H9 (cell line): ENCODE measurements at regions not wholly inside any gene's neighbourhood (a gene's known extent, or its start where the extent isn't known, plus 50 kb on each side); places are given as distances from the start of the nearest gene placed in this dataset.

Experiments used
- DNase-seq: peaks from one replicate; pipeline ENCODE4 v3.0.0-alpha.2; 2017
- H2AFZ ChIP-seq: one replicate; pipeline ENCODE4 v1.6.1; 2013; ENCODE audit warnings: mild to moderate bottlenecking, low read length, control low read depth, moderate library complexity
- H2AK5ac ChIP-seq: 2 replicates; pipeline ENCODE4 v1.6.1; 2013; ENCODE audit warnings: low read length, control low read depth, mixed read lengths; ENCODE audit not compliant: insufficient read length
- H2BK120ac ChIP-seq: one replicate; pipeline ENCODE4 v1.6.1; 2013; ENCODE audit warnings: low read depth, mild to moderate bottlenecking, low read length, control low read depth, inconsistent platforms; ENCODE audit not compliant: poor library complexity, severe bottlenecking
- H2BK12ac ChIP-seq: 2 replicates; pipeline ENCODE4 v1.6.1; 2013; ENCODE audit warnings: low read length, control low read depth, mixed read lengths, low read depth; ENCODE audit not compliant: insufficient read length
- H2BK15ac ChIP-seq: 2 replicates; pipeline ENCODE4 v1.6.1; 2013; ENCODE audit warnings: low read depth, low read length, control low read depth
- H2BK20ac ChIP-seq: one replicate; pipeline ENCODE4 v1.6.1; 2013; ENCODE audit warnings: low read depth, mild to moderate bottlenecking, low read length, control low read depth, inconsistent platforms; ENCODE audit not compliant: poor library complexity, severe bottlenecking
- H2BK5ac ChIP-seq: 2 replicates; pipeline ENCODE4 v1.6.1; 2013; ENCODE audit warnings: low read length, control low read depth, mixed read lengths; ENCODE audit not compliant: insufficient read length
- H3K14ac ChIP-seq: 2 replicates; pipeline ENCODE4 v1.6.1; 2013; ENCODE audit warnings: low read length, control low read depth; ENCODE audit not compliant: insufficient read depth
- H3K18ac ChIP-seq: 2 replicates; pipeline ENCODE4 v1.6.1; 2013; ENCODE audit warnings: low read depth, mild to moderate bottlenecking, mixed read lengths, low read length, control low read depth; ENCODE audit not compliant: insufficient read length
- H3K23ac ChIP-seq: 2 replicates; pipeline ENCODE4 v1.6.1; 2013; ENCODE audit warnings: low read length, control low read depth, mixed read lengths, low read depth; ENCODE audit not compliant: insufficient read length
- H3K23me2 ChIP-seq: 2 replicates; pipeline ENCODE4 v1.6.1; 2013; ENCODE audit warnings: low read depth, mild to moderate bottlenecking, mixed read lengths, low read length, control low read depth; ENCODE audit not compliant: insufficient read length, poor library complexity, severe bottlenecking
- H3K27ac ChIP-seq: 2 replicates; pipeline ENCODE4 v1.5.1; 2013; ENCODE audit warnings: low read length, control low read depth, mixed read lengths, low read depth; ENCODE audit not compliant: insufficient read length
- H3K27me3 ChIP-seq: 2 replicates; pipeline ENCODE4 v1.6.1; 2013; ENCODE audit warnings: low read length, control low read depth, inconsistent platforms; ENCODE audit not compliant: insufficient read depth
- H3K4ac ChIP-seq: 2 replicates; pipeline ENCODE4 v1.6.1; 2013; ENCODE audit warnings: low read depth, mild to moderate bottlenecking, control low read depth, inconsistent platforms, low read length, moderate library complexity
- H3K4me1 ChIP-seq: 2 replicates; pipeline ENCODE4 v1.6.1; 2013; ENCODE audit warnings: low read length, control low read depth, inconsistent platforms; ENCODE audit not compliant: insufficient read depth
- H3K4me2 ChIP-seq: 2 replicates; pipeline ENCODE4 v1.6.1; 2013; ENCODE audit warnings: low read length, control low read depth, mixed read lengths; ENCODE audit not compliant: insufficient read length, insufficient read depth
- H3K56ac ChIP-seq: 2 replicates; pipeline ENCODE4 v1.6.1; 2013; ENCODE audit warnings: low read depth, mild to moderate bottlenecking, mixed read lengths, low read length, control low read depth; ENCODE audit not compliant: insufficient read length
- H3K79me1 ChIP-seq: 2 replicates; pipeline ENCODE4 v1.6.1; 2013; ENCODE audit warnings: low read depth, mild to moderate bottlenecking, moderate library complexity, low read length, control low read depth, inconsistent platforms; ENCODE audit not compliant: insufficient read depth, poor library complexity, severe bottlenecking
- H3K79me2 ChIP-seq: 2 replicates; pipeline ENCODE4 v1.6.1; 2013; ENCODE audit warnings: low read length, control low read depth, inconsistent platforms; ENCODE audit not compliant: insufficient read depth
- H3K9ac ChIP-seq: 2 replicates; pipeline ENCODE4 v1.6.1; 2013; ENCODE audit warnings: low read length, control low read depth, mixed read lengths; ENCODE audit not compliant: insufficient read length; ENCODE audit errors: extremely low read depth
- H3K9me3 ChIP-seq: one replicate; pipeline ENCODE4 v1.6.1; 2013; ENCODE audit warnings: low read depth, low read length, inconsistent platforms; ENCODE audit not compliant: control insufficient read depth
- H3T11ph ChIP-seq: one replicate; pipeline ENCODE4 v1.6.1; 2013; ENCODE audit warnings: mild to moderate bottlenecking, low read length, control low read depth, inconsistent platforms
- H4K20me1 ChIP-seq: one replicate; pipeline ENCODE4 v1.6.1; 2013; ENCODE audit not compliant: control insufficient read depth, insufficient read length, insufficient read depth
- H4K5ac ChIP-seq: 2 replicates; pipeline ENCODE4 v1.6.1; 2013; ENCODE audit warnings: low read depth, mild to moderate bottlenecking, mixed read lengths, low read length, control low read depth; ENCODE audit not compliant: insufficient read length
- H4K8ac ChIP-seq: replicated peaks from 2 replicates; pipeline ENCODE4 v1.6.1; 2013; ENCODE audit warnings: low read length, control low read depth, mixed read lengths, low read depth; ENCODE audit not compliant: insufficient read length
- H4K91ac ChIP-seq: 2 replicates; pipeline ENCODE4 v1.6.1; 2013; ENCODE audit warnings: low read depth, mild to moderate bottlenecking, moderate library complexity, mixed read lengths, low read length, control low read depth; ENCODE audit not compliant: insufficient read length
- H3K27ac Mint-ChIP-seq, 3 experiments: 2 replicates in 2 of 3; 3 replicates in 1 of 3; pipeline ENCODE4 v1.8.0; 2020 to 2021; ENCODE audit warnings: mixed read lengths in 3 of 3, mild to moderate bottlenecking in 1 of 3, moderate library complexity in 1 of 3
- H3K27me3 Mint-ChIP-seq: 2 replicates; pipeline ENCODE4 v1.8.0; 2021; ENCODE audit warnings: low read depth, mild to moderate bottlenecking, moderate library complexity, mixed read lengths
- H3K36me3 Mint-ChIP-seq, 3 experiments: 2 replicates in 2 of 3; 3 replicates in 1 of 3; pipeline ENCODE4 v1.8.0; 2020 to 2021; ENCODE audit warnings: low read depth in 3 of 3, mixed read lengths in 3 of 3; ENCODE audit not compliant: insufficient read depth in 1 of 3
- H3K4me1 Mint-ChIP-seq, 2 experiments: 2 replicates each; pipeline ENCODE4 v1.8.0; 2020; ENCODE audit warnings: mixed read lengths in 2 of 2
- H3K4me3 Mint-ChIP-seq, 2 experiments: 2 replicates in 1 of 2; 3 replicates in 1 of 2; pipeline ENCODE4 v1.8.0; 2020 to 2021; ENCODE audit warnings: mild to moderate bottlenecking in 2 of 2, mixed read lengths in 2 of 2, moderate library complexity in 1 of 2
- H3K9me3 Mint-ChIP-seq, 2 experiments: 2 replicates in 1 of 2; 3 replicates in 1 of 2; pipeline ENCODE4 v1.8.0; 2020; ENCODE audit warnings: mild to moderate bottlenecking in 2 of 2, mixed read lengths in 2 of 2, moderate library complexity in 1 of 2
- TF ChIP-seq, protein P1 (sequence below): fragments of 200-600 bp; sonication (generic); conservative IDR thresholded peaks from 3 replicates; pipeline ENCODE4 v1.8.0; 2021; ENCODE audit warnings: antibody characterized with exemption, mild to moderate bottlenecking

DNA sequence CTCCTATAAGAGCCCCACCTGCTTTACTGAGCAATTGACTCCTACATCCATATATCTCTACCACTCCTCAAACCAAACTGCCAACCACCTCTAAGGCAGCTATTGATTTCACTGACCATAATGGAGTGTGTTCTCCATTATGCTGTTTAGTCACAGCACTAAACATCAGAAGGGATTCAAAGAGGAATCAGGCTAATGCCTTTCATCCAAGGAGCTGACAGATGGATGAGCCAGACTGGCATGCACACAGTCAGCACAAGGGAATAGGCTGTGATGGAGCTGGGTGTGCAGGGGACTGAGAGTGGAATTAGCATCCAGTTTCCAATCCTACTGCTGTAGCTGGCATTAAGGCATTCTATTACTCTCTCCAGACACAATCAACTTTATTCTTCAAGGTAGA lies 88.7 kb upstream of the CCL2 start:
- Histone ChIP-seq H3K23me2 (no peaks in the 10 kb centered on the region), H3K4ac (no peak overlapping the region), H3K79me1 (no peaks in the 10 kb centered on the region), H2BK120ac (no peak overlapping the region), H3K4me1 (peaks cover 3% of the 10 kb centered on the region; the same call in 1 of the 2 replicates), H4K8ac (no peak overlapping the region), H4K5ac (no peak overlapping the region), H3K18ac (no peak overlapping the region), H3K56ac (no peak overlapping the region), H3T11ph (no peak overlapping the region), H3K79me2 (no peaks in the 10 kb centered on the region), H3K23ac (no peak overlapping the region), H3K9me3 (no peaks in the 10 kb centered on the region), H3K9ac (no peak overlapping the region), H2AK5ac (no peak overlapping the region), H3K27ac (no peak overlapping the region), H2BK5ac (no peak overlapping the region), H2BK12ac (no peak overlapping the region), H2AFZ (no peak overlapping the region), H3K14ac (no peak overlapping the region), H3K27me3 (no peaks in the 10 kb centered on the region), H3K4me2 (no peak overlapping the region), H2BK20ac (no peak overlapping the region), H2BK15ac (no peak overlapping the region), H4K20me1 (no peaks in the 10 kb centered on the region), H4K91ac (no peak overlapping the region)
- peaks cover 0 to under 1% of the 10 kb centered on the region in 2 experiments; a peak in 1 of 5 replicates for H3K9me3 Mint-ChIP-seq
- no peaks in the 10 kb centered on the region; a peak in 1 of 7 replicates for H3K36me3 Mint-ChIP-seq
- no peaks in the 10 kb centered on the region for H3K27me3 Mint-ChIP-seq
- peaks cover 18% of the 10 kb centered on the region in 2 experiments for H3K4me1 Mint-ChIP-seq
- no peak overlapping the region for H3K27ac Mint-ChIP-seq
- H3K4me3 Mint-ChIP-seq: no peak overlapping the region
- TF ChIP-seq, protein P1, sequence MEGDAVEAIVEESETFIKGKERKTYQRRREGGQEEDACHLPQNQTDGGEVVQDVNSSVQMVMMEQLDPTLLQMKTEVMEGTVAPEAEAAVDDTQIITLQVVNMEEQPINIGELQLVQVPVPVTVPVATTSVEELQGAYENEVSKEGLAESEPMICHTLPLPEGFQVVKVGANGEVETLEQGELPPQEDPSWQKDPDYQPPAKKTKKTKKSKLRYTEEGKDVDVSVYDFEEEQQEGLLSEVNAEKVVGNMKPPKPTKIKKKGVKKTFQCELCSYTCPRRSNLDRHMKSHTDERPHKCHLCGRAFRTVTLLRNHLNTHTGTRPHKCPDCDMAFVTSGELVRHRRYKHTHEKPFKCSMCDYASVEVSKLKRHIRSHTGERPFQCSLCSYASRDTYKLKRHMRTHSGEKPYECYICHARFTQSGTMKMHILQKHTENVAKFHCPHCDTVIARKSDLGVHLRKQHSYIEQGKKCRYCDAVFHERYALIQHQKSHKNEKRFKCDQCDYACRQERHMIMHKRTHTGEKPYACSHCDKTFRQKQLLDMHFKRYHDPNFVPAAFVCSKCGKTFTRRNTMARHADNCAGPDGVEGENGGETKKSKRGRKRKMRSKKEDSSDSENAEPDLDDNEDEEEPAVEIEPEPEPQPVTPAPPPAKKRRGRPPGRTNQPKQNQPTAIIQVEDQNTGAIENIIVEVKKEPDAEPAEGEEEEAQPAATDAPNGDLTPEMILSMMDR: no peak
- no peak for DNase-seq
